ENCODE measurements at regions not wholly inside any gene's neighbourhood (a gene's known extent, or its start where the extent isn't known, plus 50 kb on each side); places are given as distances from the start of the nearest gene placed in this dataset.
"Not testable (repeated sequence)": the region's sequence is repeated elsewhere in the genome, so short reads cannot be mapped to it uniquely, and the experiment has no call there.

GRCh38 chr12:45490232-45490881, 239.1 kb upstream of the ARID2 start:
- no peak for DNase-seq (ENCODE audit: low spot score)

- no peak for DNase-seq (ENCODE audit: low spot score)
Observed at GRCh38 chr12:45494279-45494678, 235.2 kb upstream of the ARID2 start.

GRCh38 chr12:45498645-45499044, 230.9 kb upstream of the ARID2 start:
- DNase-seq (ENCODE audit: low spot score): no peak

- DNase-seq (ENCODE audit: low spot score): no peak
Observed at GRCh38 chr12:45502481-45503128, 226.9 kb upstream of the ARID2 start.

GRCh38 chr12:45503899-45504298, 225.6 kb upstream of the ARID2 start:
- no peak for DNase-seq (ENCODE audit: low spot score)

GRCh38 chr12:45504316-45505010, 225.0 kb upstream of the ARID2 start:
- DNase-seq (ENCODE audit: low spot score): no peak

- DNase-seq (ENCODE audit: low spot score): no peak
Observed at GRCh38 chr12:45509187-45509586, 220.3 kb upstream of the ARID2 start.

GRCh38 chr12:45509621-45510020, 219.9 kb upstream of the ARID2 start:
- no peak for DNase-seq (ENCODE audit: low spot score)

GRCh38 chr12:45517381-45517780, 212.1 kb upstream of the ARID2 start:
- no peak for DNase-seq (ENCODE audit: low spot score)

- no peak for DNase-seq (ENCODE audit: low spot score)
Observed at GRCh38 chr12:45518291-45519235, 210.9 kb upstream of the ARID2 start.

GRCh38 chr12:45522227-45522626, 207.3 kb upstream of the ARID2 start:
- no peak for DNase-seq (ENCODE audit: low spot score)

GRCh38 chr12:45526823-45527222, 202.7 kb upstream of the ARID2 start:
- DNase-seq (ENCODE audit: low spot score): not testable (repeated sequence)

- no peak for DNase-seq (ENCODE audit: low spot score)
Observed at GRCh38 chr12:45532113-45532512, 197.4 kb upstream of the ARID2 start.

- DNase-seq (ENCODE audit: low spot score): no peak
Observed at GRCh38 chr12:45535610-45536180, 193.8 kb upstream of the ARID2 start.

- DNase-seq (ENCODE audit: low spot score): no peak
Observed at GRCh38 chr12:45536284-45536683, 193.2 kb upstream of the ARID2 start.

GRCh38 chr12:45540661-45541341, 188.7 kb upstream of the ARID2 start:
- no peak for DNase-seq (ENCODE audit: low spot score)

- DNase-seq (ENCODE audit: low spot score): peak; percentile 78
Observed at GRCh38 chr12:45543887-45544286, 185.6 kb upstream of the ARID2 start.

GRCh38 chr12:45546545-45546944, 183.0 kb upstream of the ARID2 start:
- DNase-seq (ENCODE audit: low spot score): no peak

GRCh38 chr12:45547132-45547531, 182.4 kb upstream of the ARID2 start:
- no peak for DNase-seq (ENCODE audit: low spot score)

GRCh38 chr12:45547822-45548221, 181.7 kb upstream of the ARID2 start:
- DNase-seq (ENCODE audit: low spot score): no peak

GRCh38 chr12:45548426-45548825, 181.1 kb upstream of the ARID2 start:
- no peak for DNase-seq (ENCODE audit: low spot score)
